Panc1 (cell line): ENCODE measurements at regions not wholly inside any gene's neighbourhood (a gene's known extent, or its start where the extent isn't known, plus 50 kb on each side); places are given as distances from the start of the nearest gene placed in this dataset.

Source experiments
- ATAC-seq: fragments of 200-7000 bp; cut with Tn5 transposase; 2 replicates; pipeline ENCODE4 v1.9.1; 2020; ENCODE audit warnings: mild to moderate bottlenecking, moderate library complexity
- BruUV-seq: library from RNA; stranded (reverse); fragments of 400-500 nt; replicated peaks from 2 replicates; lab custom pipeline; 2021; lab: Mats Ljungman, UMichigan
- CTCF ChIA-PET: fragments of 300-600 bp; sonication (Branson Sonifier 250); formaldehyde crosslinking; loops from one replicate; lab custom pipeline; 2022; ENCODE audit warnings: antibody characterized with exemption; lab: Charles Lee
- POLR2A ChIA-PET: fragments of 300-600 bp; sonication (Branson Sonifier 250); formaldehyde crosslinking; loops from one replicate; lab custom pipeline; 2022; ENCODE audit warnings: antibody characterized with exemption; lab: Charles Lee
- DNase-seq: peaks from one replicate; pipeline ENCODE4 v3.0.0-alpha.2; 2010; ENCODE audit warnings: low read depth, low spot score
- H3K27ac ChIP-seq: 2 replicates; pipeline ENCODE4 v1.5.1; 2011; ENCODE audit warnings: mild to moderate bottlenecking, low read length, inconsistent platforms
- H3K27me3 ChIP-seq: fragments of 200-500 bp; sonication (Bioruptor generic); 2 replicates; pipeline ENCODE4 v1.6.0; 2014; ENCODE audit warnings: low read length, inconsistent platforms; ENCODE audit not compliant: control insufficient read depth, insufficient read depth
- H3K36me3 ChIP-seq: fragments of 200-500 bp; sonication (Bioruptor generic); 2 replicates; pipeline ENCODE4 v1.5.1; 2014; ENCODE audit warnings: inconsistent platforms, mild to moderate bottlenecking, low read length, moderate library complexity; ENCODE audit not compliant: control insufficient read depth, insufficient read depth
- H3K4me1 ChIP-seq: 2 replicates; pipeline ENCODE4 v1.5.1; 2011; ENCODE audit warnings: inconsistent platforms, mild to moderate bottlenecking, low read length, moderate library complexity; ENCODE audit not compliant: control insufficient read depth, insufficient read depth
- H3K4me3 ChIP-seq, 2 experiments: 2 replicates each; pipeline ENCODE4 v1.5.1; 2011 to 2012; ENCODE audit warnings: low read depth in 2 of 2, low read length in 2 of 2, mild to moderate bottlenecking in 2 of 2, inconsistent platforms in 1 of 2, moderate library complexity in 1 of 2
- H3K9me3 ChIP-seq: fragments of 200-500 bp; sonication (Bioruptor generic); 2 replicates; pipeline ENCODE4 v1.5.1; 2014; ENCODE audit warnings: low read depth, mild to moderate bottlenecking, inconsistent platforms, low read length, moderate library complexity; ENCODE audit not compliant: control insufficient read depth, insufficient read depth
- POLR2AphosphoS5 ChIP-seq: IDR thresholded peaks from 2 replicates; pipeline ENCODE4 v1.6.1; 2012; ENCODE audit warnings: mild to moderate bottlenecking, low read depth, low read length, moderate library complexity
- SIN3A ChIP-seq: IDR thresholded peaks from 2 replicates; pipeline ENCODE4 v1.6.1; 2012; ENCODE audit warnings: low read depth, mild to moderate bottlenecking, low read length, moderate library complexity, borderline replicate concordance; ENCODE audit not compliant: insufficient read depth
- TCF7L2 ChIP-seq: IDR thresholded peaks from 2 replicates; pipeline ENCODE4 v1.6.1; 2011; ENCODE audit warnings: mild to moderate bottlenecking, low read depth, low read length, inconsistent platforms
- in situ Hi-C: cut with HindIII; loops from 2 replicates; pipeline ENCODE4 v1.10.0; 2016; ENCODE audit warnings: low sequenced_read_pairs, low pct_unique_long_range_greater_than_20kb
- intact Hi-C: fragments of 100-400 bp; cut with micrococcal nuclease; formaldehyde crosslinking; loops from one replicate; pipeline ENCODE4 v1.10.0; 2022; ENCODE audit not compliant: unreplicated experiment
- TF ChIP-seq, protein P1 (sequence below): fragments of 450-650 bp; IDR thresholded peaks from 2 replicates; pipeline ENCODE4 v1.5.1; 2017; ENCODE audit warnings: mild to moderate bottlenecking
- TF ChIP-seq, protein P2 (sequence below), 2 experiments: IDR thresholded peaks; 2 replicates each; pipeline ENCODE4 v1.6.1; 2011 to 2012; ENCODE audit warnings: low read depth in 2 of 2, control low read depth in 1 of 2, low read length in 1 of 2, mild to moderate bottlenecking in 1 of 2, moderate library complexity in 1 of 2; ENCODE audit not compliant: insufficient read depth in 1 of 2

DNA sequence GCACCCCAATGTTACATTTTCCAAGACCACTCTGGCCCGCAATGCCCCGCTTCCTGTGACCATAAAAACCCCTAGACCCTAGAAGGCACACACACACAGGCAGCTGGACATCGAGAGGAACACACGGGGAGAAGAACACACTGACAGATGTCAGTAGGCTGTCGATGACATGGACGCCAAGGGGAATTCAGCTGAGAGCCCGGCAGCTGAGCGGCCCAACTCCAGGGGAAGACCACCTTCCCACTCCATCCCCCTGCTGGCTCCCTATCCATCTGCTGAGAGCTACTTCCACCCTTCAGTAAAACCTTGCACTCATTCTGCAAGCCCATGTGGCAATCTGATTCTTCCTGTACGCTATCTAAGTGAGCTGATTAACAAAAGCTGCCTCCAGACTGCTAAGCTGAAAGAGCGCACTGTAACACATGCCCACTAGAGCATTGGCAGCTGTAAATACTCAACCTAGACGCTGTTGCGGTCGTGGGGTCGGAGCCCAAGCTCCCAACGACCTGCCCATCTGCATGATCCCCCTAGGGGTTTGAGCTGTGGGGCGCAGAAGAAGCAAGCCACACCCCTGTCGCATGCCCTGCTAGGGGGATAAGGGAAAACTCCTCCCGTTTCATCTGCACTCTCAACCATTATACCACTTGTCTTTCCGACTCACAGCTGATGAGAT, 843.6 kb upstream of the POT1 start:
- H3K27ac ChIP-seq = no peak overlapping the region
- ATAC-seq (no peak), DNase-seq (no peak)
- H3K27me3 ChIP-seq = no peaks in the 10 kb centered on the region
- no peak overlapping the region for H3K4me3 ChIP-seq
- H3K9me3 ChIP-seq = no peaks in the 10 kb centered on the region
- no peak for TF ChIP-seq POLR2AphosphoS5
- no peak for TF ChIP-seq SIN3A
- TF ChIP-seq, protein P1, sequence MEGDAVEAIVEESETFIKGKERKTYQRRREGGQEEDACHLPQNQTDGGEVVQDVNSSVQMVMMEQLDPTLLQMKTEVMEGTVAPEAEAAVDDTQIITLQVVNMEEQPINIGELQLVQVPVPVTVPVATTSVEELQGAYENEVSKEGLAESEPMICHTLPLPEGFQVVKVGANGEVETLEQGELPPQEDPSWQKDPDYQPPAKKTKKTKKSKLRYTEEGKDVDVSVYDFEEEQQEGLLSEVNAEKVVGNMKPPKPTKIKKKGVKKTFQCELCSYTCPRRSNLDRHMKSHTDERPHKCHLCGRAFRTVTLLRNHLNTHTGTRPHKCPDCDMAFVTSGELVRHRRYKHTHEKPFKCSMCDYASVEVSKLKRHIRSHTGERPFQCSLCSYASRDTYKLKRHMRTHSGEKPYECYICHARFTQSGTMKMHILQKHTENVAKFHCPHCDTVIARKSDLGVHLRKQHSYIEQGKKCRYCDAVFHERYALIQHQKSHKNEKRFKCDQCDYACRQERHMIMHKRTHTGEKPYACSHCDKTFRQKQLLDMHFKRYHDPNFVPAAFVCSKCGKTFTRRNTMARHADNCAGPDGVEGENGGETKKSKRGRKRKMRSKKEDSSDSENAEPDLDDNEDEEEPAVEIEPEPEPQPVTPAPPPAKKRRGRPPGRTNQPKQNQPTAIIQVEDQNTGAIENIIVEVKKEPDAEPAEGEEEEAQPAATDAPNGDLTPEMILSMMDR = no peak
- no peak for TF ChIP-seq TCF7L2
- TF ChIP-seq, protein P2, sequence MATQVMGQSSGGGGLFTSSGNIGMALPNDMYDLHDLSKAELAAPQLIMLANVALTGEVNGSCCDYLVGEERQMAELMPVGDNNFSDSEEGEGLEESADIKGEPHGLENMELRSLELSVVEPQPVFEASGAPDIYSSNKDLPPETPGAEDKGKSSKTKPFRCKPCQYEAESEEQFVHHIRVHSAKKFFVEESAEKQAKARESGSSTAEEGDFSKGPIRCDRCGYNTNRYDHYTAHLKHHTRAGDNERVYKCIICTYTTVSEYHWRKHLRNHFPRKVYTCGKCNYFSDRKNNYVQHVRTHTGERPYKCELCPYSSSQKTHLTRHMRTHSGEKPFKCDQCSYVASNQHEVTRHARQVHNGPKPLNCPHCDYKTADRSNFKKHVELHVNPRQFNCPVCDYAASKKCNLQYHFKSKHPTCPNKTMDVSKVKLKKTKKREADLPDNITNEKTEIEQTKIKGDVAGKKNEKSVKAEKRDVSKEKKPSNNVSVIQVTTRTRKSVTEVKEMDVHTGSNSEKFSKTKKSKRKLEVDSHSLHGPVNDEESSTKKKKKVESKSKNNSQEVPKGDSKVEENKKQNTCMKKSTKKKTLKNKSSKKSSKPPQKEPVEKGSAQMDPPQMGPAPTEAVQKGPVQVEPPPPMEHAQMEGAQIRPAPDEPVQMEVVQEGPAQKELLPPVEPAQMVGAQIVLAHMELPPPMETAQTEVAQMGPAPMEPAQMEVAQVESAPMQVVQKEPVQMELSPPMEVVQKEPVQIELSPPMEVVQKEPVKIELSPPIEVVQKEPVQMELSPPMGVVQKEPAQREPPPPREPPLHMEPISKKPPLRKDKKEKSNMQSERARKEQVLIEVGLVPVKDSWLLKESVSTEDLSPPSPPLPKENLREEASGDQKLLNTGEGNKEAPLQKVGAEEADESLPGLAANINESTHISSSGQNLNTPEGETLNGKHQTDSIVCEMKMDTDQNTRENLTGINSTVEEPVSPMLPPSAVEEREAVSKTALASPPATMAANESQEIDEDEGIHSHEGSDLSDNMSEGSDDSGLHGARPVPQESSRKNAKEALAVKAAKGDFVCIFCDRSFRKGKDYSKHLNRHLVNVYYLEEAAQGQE (IDR thresholded peaks at IDR 0.05; ENCODE audit: insufficient read depth in 1 of 2, low read depth in 2 of 2, low read length in 1 of 2) = no peak
- in situ Hi-C loops = no loop called here
- ChIA-PET CTCF (no interaction called here), POLR2A (no interaction called here)
- BruUV-seq = no TSS peak
- H3K36me3 ChIP-seq = no peaks in the 10 kb centered on the region
- intact Hi-C loops = no loop called here
- H3K4me1 ChIP-seq = no peaks in the 10 kb centered on the region

DNA sequence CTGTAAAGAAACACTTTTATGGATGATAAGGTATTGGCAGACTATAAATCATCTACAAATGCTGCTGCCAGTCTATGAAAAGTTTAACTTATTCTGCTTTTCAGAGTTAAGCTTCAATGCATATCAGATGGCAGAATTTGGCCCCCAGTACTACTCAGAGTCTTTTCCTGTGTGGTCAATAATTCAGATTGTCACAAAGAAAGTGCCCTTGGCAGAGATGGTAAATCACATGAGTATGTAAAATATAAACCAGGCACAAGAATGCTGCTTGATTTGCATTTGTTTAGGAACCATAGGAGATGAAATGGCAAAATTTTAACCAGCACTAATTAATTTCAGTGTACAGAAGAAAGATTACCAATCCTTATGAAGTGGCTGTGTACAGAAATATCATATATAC, 818.3 kb upstream of the POT1 start:
- TF ChIP-seq TCF7L2 (no peak), SIN3A (no peak), POLR2AphosphoS5 (no peak)
- TF ChIP-seq, protein P1 = no peak
- TF ChIP-seq, protein P2 (IDR thresholded peaks at IDR 0.05; ENCODE audit: insufficient read depth in 1 of 2, low read depth in 2 of 2, low read length in 1 of 2) = no peak
- ChIA-PET POLR2A (no interaction called here), CTCF (no interaction called here)
- H3K4me3 ChIP-seq = no peak overlapping the region
- in situ Hi-C loops = no loop called here
- no peaks in the 10 kb centered on the region for H3K36me3 ChIP-seq
- H3K27ac ChIP-seq = no peak overlapping the region
- H3K4me1 ChIP-seq = no peaks in the 10 kb centered on the region
- BruUV-seq = no TSS peak
- intact Hi-C loops = no loop called here
- H3K27me3 ChIP-seq = no peaks in the 10 kb centered on the region
- ATAC-seq = no peak
- DNase-seq = no peak
- peaks cover 3% of the 10 kb centered on the region; the same call in 1 of the 2 replicates for H3K9me3 ChIP-seq
